ENCODE measurements at regions not wholly inside any gene's neighbourhood (a gene's known extent, or its start where the extent isn't known, plus 50 kb on each side); places are given as distances from the start of the nearest gene placed in this dataset.

GRCh38 chr16:72597938-72598337 lies 426.0 kb upstream of the PMFBP1 start:
- H4K20me1 ChIP-seq (ENCODE audit: insufficient read depth, low read length) = no peaks in the 10 kb centered on the region
- peaks cover 3 to 11% of the 10 kb centered on the region in 2 donors for H3K36me3 Mint-ChIP-seq
- no peak for DNase-seq
- peaks cover 0 to 3% of the 10 kb centered on the region in 2 donors for H3K9me3 ChIP-seq (replicated peaks in 1 of 2; ENCODE audit: control insufficient read depth in 1 of 2, insufficient read depth in 1 of 2, low read length in 2 of 2)
- peaks cover 0 to 3% (median 2%) of the 10 kb centered on the region in 3 donors for H3K27me3 Mint-ChIP-seq (ENCODE audit: low read depth in 3 of 3)
- TF ChIP-seq, protein P1, sequence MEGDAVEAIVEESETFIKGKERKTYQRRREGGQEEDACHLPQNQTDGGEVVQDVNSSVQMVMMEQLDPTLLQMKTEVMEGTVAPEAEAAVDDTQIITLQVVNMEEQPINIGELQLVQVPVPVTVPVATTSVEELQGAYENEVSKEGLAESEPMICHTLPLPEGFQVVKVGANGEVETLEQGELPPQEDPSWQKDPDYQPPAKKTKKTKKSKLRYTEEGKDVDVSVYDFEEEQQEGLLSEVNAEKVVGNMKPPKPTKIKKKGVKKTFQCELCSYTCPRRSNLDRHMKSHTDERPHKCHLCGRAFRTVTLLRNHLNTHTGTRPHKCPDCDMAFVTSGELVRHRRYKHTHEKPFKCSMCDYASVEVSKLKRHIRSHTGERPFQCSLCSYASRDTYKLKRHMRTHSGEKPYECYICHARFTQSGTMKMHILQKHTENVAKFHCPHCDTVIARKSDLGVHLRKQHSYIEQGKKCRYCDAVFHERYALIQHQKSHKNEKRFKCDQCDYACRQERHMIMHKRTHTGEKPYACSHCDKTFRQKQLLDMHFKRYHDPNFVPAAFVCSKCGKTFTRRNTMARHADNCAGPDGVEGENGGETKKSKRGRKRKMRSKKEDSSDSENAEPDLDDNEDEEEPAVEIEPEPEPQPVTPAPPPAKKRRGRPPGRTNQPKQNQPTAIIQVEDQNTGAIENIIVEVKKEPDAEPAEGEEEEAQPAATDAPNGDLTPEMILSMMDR (IDR thresholded peaks at IDR 0.05) = no peak
- H3K4me1 Mint-ChIP-seq = no peaks in the 10 kb centered on the region
- H3K4me2 ChIP-seq (replicated peaks; ENCODE audit: extremely low read depth, low read length, poor library complexity, severe bottlenecking) = no peak overlapping the region
- no peak overlapping the region for H3K27ac ChIP-seq (ENCODE audit: low read depth in 1 of 2, low read length in 2 of 2)
- no peak overlapping the region for H3K27ac Mint-ChIP-seq
- H3K4me3 Mint-ChIP-seq = no peak overlapping the region
- H3K79me2 ChIP-seq (ENCODE audit: insufficient read depth, low read length) = no peaks in the 10 kb centered on the region
- intact Hi-C loops (cut with micrococcal nuclease) = no loop called here
- H3K27me3 ChIP-seq (ENCODE audit: control insufficient read depth in 2 of 2, insufficient read depth in 2 of 2, low read length in 2 of 2) = no peaks in the 10 kb centered on the region
- no peaks in the 10 kb centered on the region for H3K4me1 ChIP-seq (ENCODE audit: control insufficient read depth in 1 of 2, insufficient read depth in 2 of 2, low read length in 2 of 2)
- H3K4me3 ChIP-seq (replicated peaks in 1 of 3; ENCODE audit: low read depth in 2 of 3, low read length in 3 of 3) = no peak overlapping the region
- H3K36me3 ChIP-seq (replicated peaks in 1 of 2; ENCODE audit: control insufficient read depth in 1 of 2, insufficient read depth in 2 of 2, low read length in 2 of 2) = no peaks in the 10 kb centered on the region
- no peak overlapping the region for H3K9ac ChIP-seq (ENCODE audit: insufficient read depth, low read length, poor library complexity, severe bottlenecking)
- no peak overlapping the region for H2AFZ ChIP-seq (ENCODE audit: insufficient read depth, low read depth, low read length, poor library complexity, severe bottlenecking)
- H3K9me3 Mint-ChIP-seq = peaks cover 0 to 5% (median 2%) of the 10 kb centered on the region in 7 donors
- no CpG with 5 or more reads among the region's 3 CpGs for WGBS (ENCODE audit: insufficient coverage)

DNA sequence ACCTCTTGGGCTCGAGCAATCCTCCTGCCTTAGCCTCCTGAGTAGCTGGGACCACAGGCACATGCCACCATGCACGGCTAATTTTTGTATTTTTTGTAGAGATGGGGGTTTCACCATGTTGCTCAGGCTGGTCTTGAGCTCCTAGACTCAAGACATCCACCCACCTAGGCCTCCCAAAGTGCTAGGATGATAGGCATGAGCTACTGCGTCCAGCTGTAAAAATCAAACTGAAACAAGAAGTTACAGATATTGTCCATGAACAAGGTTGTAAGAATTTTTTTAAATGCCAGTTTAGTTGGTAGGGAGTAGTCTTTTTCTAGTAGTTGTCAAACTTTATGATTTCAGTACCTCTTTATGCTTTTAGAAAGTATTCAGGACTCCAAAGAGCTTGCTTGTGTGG lies 424.4 kb upstream of the PMFBP1 start:
- intact Hi-C loops (cut with micrococcal nuclease) = no loop called here
- Mint-ChIP-seq H3K4me3 (no peak overlapping the region), H3K4me1 (peaks cover 5% of the 10 kb centered on the region), H3K27me3 (ENCODE audit: low read depth in 3 of 3) (peaks cover 0 to 3% (median 2%) of the 10 kb centered on the region in 3 donors), H3K9me3 (peaks cover 0 to 2% (median under 1%) of the 10 kb centered on the region in 7 donors), H3K27ac (no peak overlapping the region), H3K36me3 (peaks cover 3 to 11% of the 10 kb centered on the region in 2 donors)
- H3K27ac ChIP-seq (ENCODE audit: low read depth in 1 of 2, low read length in 2 of 2) = no peak overlapping the region
- no peak overlapping the region for H3K4me2 ChIP-seq (replicated peaks; ENCODE audit: extremely low read depth, low read length, poor library complexity, severe bottlenecking)
- no peaks in the 10 kb centered on the region for H3K36me3 ChIP-seq (replicated peaks in 1 of 2; ENCODE audit: control insufficient read depth in 1 of 2, insufficient read depth in 2 of 2, low read length in 2 of 2)
- no peak for DNase-seq
- H3K79me2 ChIP-seq (ENCODE audit: insufficient read depth, low read length) = no peaks in the 10 kb centered on the region
- no peaks in the 10 kb centered on the region for H3K27me3 ChIP-seq (ENCODE audit: control insufficient read depth in 2 of 2, insufficient read depth in 2 of 2, low read length in 2 of 2)
- no peak overlapping the region for H3K9ac ChIP-seq (ENCODE audit: insufficient read depth, low read length, poor library complexity, severe bottlenecking)
- no peak overlapping the region for H2AFZ ChIP-seq (ENCODE audit: insufficient read depth, low read depth, low read length, poor library complexity, severe bottlenecking)
- no peaks in the 10 kb centered on the region for H4K20me1 ChIP-seq (ENCODE audit: insufficient read depth, low read length)
- no peak overlapping the region for H3K4me3 ChIP-seq (replicated peaks in 1 of 3; ENCODE audit: low read depth in 2 of 3, low read length in 3 of 3)
- H3K9me3 ChIP-seq (replicated peaks in 1 of 2; ENCODE audit: control insufficient read depth in 1 of 2, insufficient read depth in 1 of 2, low read length in 2 of 2) = peaks cover 0 to 3% of the 10 kb centered on the region in 2 donors
- WGBS (ENCODE audit: insufficient coverage) = no CpG with 5 or more reads among the region's 3 CpGs
- TF ChIP-seq, protein P1 (IDR thresholded peaks at IDR 0.05) = no peak
- no peaks in the 10 kb centered on the region for H3K4me1 ChIP-seq (ENCODE audit: control insufficient read depth in 1 of 2, insufficient read depth in 2 of 2, low read length in 2 of 2)
